T-helper 9 cell (primary cell): ENCODE measurements at regions not wholly inside any gene's neighbourhood (a gene's known extent, or its start where the extent isn't known, plus 50 kb on each side); places are given as distances from the start of the nearest gene placed in this dataset.

Source experiments
- DNase-seq: peaks from one replicate; pipeline ENCODE4 v3.0.0-alpha.2; 2020

DNA sequence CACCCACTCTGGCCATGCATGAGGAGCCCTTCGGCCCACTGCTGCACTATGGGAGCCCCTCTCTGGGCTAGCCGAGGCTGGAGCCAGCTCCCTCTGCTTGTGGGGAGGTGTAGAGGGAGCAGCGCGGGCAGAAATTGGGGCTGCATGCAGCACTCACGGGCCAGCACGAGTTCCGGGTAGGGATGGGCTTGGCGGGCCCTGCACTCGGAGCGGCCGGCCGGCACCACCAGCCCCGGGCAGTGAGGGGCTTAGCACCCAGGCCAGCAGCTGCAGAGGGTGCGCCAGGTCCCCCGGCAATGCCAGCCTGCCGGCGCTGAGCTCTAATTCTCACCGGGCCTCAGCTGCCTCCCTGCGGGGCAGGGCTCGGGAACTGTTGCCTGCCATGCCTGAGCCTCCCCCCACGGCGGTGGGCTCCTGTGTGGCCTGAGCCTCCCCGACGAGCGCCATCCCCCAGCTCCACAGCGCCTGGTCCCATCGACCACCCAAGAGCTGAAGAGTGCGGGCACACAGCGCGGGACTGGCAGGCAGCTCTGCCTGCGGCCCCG lies 209.0 kb downstream of the LTN1 start:
- DNase-seq = no peak

GRCh38 chr21:28781602-28782276 lies 210.9 kb downstream of the LTN1 start:
- DNase-seq = no peak

GRCh38 chr21:28779914-28780313 lies 212.8 kb downstream of the LTN1 start:
- no peak for DNase-seq

- no peak for DNase-seq
These were observed 216.4 kb downstream of the LTN1 start for GRCh38 chr21:28776251-28776650.

- DNase-seq = no peak
These were observed 217.6 kb downstream of the LTN1 start for GRCh38 chr21:28775071-28775470.

DNA sequence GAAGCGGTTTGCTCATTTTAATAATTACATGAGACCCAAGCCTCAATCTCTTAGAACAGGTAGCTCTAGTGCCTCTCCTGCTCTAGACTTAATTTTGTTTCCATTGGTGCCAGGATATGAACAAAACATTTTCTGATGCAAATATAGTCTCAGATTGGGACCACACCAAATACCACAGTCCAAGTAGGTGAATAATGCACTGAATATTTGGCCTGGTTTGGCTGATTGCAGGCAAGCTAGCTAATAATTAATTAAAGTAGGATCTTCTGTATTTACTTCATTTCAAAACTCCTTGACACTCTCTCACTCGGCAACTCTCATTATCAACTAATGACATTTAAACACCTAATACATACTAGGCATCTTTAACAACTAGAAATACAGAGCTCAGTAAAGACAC lies 219.6 kb downstream of the LTN1 start:
- no peak for DNase-seq

DNA sequence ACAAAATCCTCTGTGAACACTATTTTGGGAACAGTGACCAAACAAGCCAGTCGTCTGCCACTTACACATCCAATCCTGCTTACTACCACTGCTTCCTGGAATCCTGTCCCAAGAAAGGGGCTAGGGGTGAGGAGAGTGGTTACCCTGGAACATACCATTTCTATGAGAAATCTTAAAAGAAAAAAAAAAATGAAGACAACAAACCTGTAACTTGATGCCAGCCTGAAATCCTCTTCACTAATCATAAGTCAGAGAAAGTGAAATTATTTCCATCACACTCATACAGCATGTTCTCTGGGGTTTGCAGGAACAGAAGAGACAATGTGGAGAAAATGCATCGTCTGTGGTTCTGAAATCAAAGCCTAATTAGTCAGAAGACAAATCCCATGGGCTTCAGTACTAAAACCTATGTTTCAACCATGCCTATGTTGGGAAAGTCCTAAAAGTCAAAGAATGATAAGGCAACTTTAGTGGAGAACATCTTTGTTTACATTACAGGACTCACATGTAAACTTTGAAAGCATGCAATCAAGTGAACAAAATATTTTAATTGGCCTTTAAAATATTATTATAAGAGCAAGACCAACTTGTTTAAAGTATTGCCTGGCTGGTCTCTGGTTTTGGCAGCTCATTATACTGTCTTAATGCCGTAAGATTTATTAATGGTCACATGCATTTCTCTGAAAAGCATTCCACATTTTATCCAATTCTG lies 220.7 kb downstream of the LTN1 start:
- no peak for DNase-seq

DNA sequence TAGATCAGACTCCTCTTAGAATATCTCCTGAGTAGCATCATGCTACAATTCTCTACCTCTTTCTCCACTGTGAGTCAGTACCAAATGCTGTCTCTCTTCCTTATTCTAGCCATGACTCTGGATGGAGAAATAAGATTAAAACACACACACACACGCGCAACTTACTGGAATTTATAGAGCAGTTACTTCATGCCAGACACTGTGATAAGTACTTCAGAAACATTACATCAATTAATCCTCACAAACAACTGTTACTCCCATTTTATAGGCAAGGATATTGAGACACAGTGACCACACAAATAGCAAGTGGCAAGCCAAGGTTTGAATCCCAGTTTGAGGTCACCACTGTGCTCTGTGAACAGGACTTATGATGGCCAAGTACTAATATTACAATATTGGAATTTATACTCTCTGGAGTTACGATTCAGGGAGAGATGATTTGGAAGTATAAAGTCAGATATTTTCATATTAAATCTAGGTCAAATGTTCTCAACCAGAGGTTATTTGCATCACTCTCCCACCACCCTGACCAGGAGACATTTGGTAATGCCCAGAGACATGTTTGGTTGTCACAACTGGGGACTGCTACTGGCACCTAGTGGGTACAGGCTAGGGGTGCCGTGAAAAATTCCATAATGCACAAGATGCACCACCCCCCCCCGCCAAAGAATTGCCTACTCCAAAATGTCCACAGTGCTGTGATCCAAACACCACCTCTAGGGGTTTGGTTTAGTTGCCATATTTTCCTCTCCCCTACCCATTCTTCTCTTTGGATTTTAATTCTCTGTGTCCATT lies 221.6 kb downstream of the LTN1 start:
- DNase-seq = no peak

DNA sequence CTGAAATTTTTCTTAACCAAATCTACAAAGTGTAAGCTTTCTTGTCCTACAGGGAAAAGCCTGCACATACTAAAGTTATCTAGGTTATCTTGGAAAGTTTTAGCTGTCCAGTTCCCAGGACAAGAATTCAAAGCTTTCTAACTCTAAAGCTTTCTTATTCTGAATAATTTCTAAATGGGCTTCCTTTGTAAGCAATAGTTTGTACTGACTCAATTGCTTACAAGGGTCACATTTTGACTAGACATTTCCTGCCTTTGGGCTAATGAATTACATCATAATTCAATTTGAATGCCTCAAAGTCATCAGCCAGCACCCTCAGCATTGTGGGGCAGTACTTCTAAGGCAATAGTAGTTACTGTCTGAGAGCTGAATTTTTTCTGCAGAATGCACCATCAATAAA lies 223.0 kb downstream of the LTN1 start:
- no peak for DNase-seq

- no peak for DNase-seq
These were observed 223.9 kb downstream of the LTN1 start for GRCh38 chr21:28768753-28769152.

DNA sequence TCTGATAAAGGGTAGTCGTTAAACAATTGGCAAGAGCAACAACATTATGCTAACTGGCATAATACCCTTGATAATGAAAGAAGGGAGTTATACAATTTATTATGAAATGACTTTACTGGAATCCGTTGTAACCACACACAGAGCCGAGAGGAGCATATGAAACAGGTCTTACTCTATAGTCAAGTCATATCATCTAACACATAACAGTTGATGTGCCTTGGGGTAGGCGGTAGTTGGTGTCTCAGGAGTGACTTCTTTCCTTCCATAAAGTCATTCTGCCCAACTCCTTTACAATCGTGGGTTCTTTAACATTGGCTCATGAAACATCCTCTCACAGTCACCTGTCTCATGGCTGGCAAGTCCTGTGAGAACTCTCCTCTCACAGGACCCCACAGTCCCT lies 225.2 kb downstream of the LTN1 start:
- no peak for DNase-seq

DNA sequence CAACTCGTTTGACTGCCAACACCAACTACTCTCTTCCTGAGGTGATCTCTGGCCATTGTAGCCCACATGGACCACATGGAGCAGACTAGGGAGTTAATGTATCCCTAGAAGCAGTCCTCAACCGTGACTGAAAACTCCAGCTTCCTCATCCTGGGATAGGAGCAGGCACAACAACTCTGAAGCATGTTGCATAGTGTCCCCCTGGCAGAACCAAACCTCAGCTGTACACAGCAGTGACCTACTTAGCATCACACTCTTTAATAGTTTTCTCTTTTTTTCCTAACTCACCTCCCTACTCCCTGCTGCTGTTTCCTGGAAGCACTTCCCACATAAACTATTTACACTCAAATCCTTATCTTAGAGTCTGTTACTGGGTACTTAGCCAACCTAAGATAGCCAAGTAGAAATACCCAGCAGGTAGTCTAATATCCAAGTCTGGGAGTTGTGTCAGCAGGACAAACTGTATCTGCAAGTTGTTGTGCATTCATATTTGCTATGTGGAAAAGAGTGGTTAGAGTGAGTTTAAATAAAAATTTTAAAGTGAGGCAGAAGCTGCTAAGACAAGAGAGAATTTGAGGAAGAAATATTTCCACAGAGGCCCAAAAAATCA lies 228.8 kb downstream of the LTN1 start:
- no peak for DNase-seq

- no peak for DNase-seq
These were observed 230.3 kb downstream of the LTN1 start for GRCh38 chr21:28762357-28762735.

DNA sequence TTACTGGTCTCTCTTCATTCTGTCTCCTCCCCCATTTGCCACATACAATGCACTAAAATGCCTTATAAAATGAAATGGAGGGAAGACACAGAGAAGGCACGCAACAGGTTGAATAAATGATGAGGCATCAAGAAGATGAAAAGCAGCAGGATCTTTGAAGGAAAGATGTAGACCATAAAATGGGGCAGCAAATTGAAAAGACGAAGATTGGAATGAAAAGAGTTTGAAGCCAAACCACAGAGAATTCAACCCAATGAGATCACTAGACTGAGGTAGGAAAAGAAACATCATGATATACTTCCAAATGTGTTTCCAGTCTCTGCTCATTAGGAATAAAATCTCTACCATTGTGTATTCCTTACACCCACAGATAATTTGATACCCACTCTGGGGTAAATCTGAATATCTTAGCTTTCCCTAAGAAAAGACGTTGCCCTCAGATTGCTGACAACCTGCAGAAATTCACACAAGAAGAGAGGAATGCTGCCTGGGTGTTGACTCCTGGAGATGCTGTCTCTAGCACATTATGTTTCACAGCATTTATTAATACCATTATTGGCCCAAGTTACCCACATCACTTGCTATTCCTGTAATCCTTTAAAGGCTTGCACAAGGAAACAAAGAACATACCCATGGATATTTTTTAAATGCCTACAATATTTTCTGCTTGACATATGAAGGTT lies 230.9 kb downstream of the LTN1 start:
- DNase-seq = no peak

GRCh38 chr21:28758883-28759242 lies 233.8 kb downstream of the LTN1 start:
- no peak for DNase-seq

GRCh38 chr21:28758042-28758882 lies 234.4 kb downstream of the LTN1 start:
- DNase-seq = no peak

GRCh38 chr21:28754862-28755261 lies 237.8 kb downstream of the LTN1 start:
- DNase-seq = no peak

DNA sequence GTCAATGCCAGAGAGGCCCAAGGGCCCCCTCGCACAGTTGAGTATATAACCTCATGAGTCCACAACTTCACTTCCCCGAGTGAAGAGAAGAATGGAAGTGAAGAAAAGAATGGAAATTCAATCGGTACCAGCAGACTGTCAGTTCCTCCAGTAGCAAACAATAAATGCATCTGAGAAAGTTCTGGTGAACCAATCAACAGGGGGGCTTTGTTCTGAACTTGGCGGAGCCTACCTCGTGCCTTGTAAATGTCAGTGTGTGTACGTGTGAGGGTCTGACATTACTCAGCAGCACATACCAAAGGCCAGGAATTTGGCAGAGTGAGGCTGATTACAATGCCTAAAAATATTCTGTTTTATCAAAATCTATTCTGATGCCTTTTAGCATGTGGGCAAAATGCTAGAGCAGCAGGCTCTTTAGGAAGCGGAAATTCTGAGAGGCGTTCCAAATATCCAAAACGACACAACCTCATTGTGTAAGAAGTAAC lies 238.5 kb downstream of the LTN1 start:
- no peak for DNase-seq

DNA sequence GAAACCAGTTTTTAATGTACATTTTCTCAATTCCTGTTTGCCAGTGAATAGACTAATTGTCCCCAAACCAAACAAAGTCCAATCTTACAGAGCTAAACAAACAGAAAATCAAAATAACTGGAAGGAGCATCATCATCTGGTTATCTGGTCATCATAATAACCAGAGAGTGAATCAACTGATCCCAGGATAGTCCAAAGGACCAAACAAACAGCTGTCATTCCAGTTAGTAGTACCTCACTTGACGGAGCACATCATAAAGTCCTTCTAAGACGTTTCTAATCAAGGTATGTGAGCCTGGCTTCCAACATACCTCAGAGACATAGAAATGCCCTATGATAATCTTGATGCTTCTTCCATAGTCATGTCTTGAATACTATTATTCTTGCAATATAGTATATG lies 240.5 kb downstream of the LTN1 start:
- no peak for DNase-seq

GRCh38 chr21:28751176-28751575 lies 241.5 kb downstream of the LTN1 start:
- DNase-seq = no peak

DNA sequence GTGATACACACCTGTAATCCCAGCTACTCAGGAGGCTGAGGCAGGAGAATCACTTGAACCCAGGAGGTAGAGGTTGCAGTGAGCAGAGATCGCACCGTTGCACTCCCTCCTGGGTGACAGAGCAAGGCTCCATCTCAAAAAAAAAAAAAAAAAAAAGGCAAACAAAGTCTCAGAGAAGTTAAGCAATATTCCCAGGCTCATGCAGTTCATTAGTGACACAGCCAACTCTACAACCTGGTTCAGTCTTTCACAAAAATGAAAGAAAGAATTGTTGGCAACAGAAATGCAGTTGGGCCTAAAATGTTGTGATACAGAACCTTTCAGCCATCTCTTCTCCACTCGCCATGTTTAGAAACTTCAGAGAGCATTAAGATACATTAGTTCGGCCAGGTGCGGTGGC lies 242.1 kb downstream of the LTN1 start:
- DNase-seq = no peak

DNA sequence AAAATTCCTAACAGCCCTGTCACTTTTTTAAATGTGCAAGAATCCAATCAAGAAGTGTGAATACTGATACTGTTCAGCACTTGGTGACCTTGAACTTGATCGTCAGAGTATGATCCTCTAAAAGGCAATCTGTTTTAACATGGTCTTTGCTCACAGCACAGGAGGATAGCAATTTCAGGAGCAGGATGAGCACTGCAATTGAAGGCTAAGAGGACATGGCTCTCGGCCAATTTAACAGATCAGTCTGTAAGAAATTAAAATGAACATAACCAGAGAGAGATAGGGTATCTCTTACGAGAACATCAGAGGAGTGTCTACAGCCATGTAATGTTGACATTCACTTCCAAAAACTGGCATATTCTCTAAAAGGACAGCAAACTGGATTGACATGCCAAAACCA lies 243.1 kb downstream of the LTN1 start:
- DNase-seq = no peak
